ENCODE measurements at regions not wholly inside any gene's neighbourhood (a gene's known extent, or its start where the extent isn't known, plus 50 kb on each side); places are given as distances from the start of the nearest gene placed in this dataset.

DNA sequence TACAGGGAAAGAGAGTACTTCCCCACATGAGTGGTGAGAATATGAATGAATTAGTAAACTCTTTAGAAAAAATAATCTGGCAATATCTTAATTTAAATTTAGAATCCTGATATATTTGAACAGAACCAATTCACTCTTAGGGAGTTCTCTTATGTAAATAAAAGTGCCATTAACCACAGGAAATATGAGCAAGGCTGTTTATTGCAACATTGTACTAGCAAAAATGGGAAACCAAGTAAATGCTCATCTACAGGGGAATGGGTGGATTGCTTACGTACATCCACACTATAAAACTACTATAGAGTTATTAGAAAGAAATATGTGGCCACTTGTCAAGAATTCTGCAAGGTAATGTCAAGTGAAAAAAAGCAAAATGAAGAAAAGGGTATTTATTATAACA is 274.5 kb downstream of the TLE1 start:
- TF ChIP-seq, protein P1, sequence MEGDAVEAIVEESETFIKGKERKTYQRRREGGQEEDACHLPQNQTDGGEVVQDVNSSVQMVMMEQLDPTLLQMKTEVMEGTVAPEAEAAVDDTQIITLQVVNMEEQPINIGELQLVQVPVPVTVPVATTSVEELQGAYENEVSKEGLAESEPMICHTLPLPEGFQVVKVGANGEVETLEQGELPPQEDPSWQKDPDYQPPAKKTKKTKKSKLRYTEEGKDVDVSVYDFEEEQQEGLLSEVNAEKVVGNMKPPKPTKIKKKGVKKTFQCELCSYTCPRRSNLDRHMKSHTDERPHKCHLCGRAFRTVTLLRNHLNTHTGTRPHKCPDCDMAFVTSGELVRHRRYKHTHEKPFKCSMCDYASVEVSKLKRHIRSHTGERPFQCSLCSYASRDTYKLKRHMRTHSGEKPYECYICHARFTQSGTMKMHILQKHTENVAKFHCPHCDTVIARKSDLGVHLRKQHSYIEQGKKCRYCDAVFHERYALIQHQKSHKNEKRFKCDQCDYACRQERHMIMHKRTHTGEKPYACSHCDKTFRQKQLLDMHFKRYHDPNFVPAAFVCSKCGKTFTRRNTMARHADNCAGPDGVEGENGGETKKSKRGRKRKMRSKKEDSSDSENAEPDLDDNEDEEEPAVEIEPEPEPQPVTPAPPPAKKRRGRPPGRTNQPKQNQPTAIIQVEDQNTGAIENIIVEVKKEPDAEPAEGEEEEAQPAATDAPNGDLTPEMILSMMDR (IDR thresholded peaks at IDR 0.05) = no peak
- TF ChIP-seq EZH2 (IDR thresholded peaks at IDR 0.05) = no peak

All from neural progenitor cell (in vitro differentiated cells).